K562 (cell line): ENCODE measurements at regions not wholly inside any gene's neighbourhood (a gene's known extent, or its start where the extent isn't known, plus 50 kb on each side); places are given as distances from the start of the nearest gene placed in this dataset.

Experiments
- ATAC-seq: fragments of 200-7000 bp; cut with Tn5 transposase; 3 replicates; pipeline ENCODE4 v1.9.1; 2020; ENCODE audit warnings: moderate library complexity
- BruUV-seq: library from RNA; stranded (reverse); fragments of 400-500 nt; replicated peaks from 2 replicates; lab custom pipeline; 2021; lab: Mats Ljungman, UMichigan
- CTCF ChIA-PET: fragments of 300-600 bp; formaldehyde crosslinking; extraction: SDS; loops from one replicate; lab custom pipeline; 2021; ENCODE audit warnings: low intra/inter-chr PET ratio; lab: Yijun Ruan, JAX
- POLR2A ChIA-PET: fragments of 300-600, 350-650 bp; sonication (Branson Sonifier 250); formaldehyde crosslinking; extraction: SDS; loops from one replicate; lab custom pipeline; 2021; ENCODE audit warnings: antibody characterized with exemption, inconsistent platforms; lab: Yijun Ruan, JAX
- DNase-seq, 4 experiments: peaks; one replicate each; pipeline versions ENCODE4 v3.0.0 to v3.0.0-alpha.2; 2011 to 2018; ENCODE audit warnings: low spot score in 3 of 4, mixed read lengths in 3 of 4; ENCODE audit errors: extremely low read depth in 1 of 4
- FAIRE-seq: peaks from 2 replicates; lab custom pipeline; 2011; peaks lifted over from hg19 to GRCh38; lab: Jason Lieb, UNC
- H2AFZ ChIP-seq: 2 replicates; pipeline ENCODE4 v1.6.0; 2011; ENCODE audit warnings: low read depth, low read length, control low read depth, inconsistent platforms
- H3K27ac ChIP-seq: fragments of 200-600 bp; 3 replicates; pipeline ENCODE4 v1.8.0; 2011; ENCODE audit warnings: low read depth, mild to moderate bottlenecking, control low read depth, inconsistent platforms, low read length, moderate library complexity, mixed read lengths; ENCODE audit errors: extremely low read depth
- H3K27me3 ChIP-seq, 2 experiments: fragments of 300-600 bp in 1 of 2; 2 replicates in 1 of 2; 3 replicates in 1 of 2; pipeline versions ENCODE4 v1.6.0 to v1.8.0; 2011; ENCODE audit warnings: inconsistent platforms in 2 of 2, low read length in 2 of 2, mild to moderate bottlenecking in 1 of 2, mixed read lengths in 1 of 2, moderate library complexity in 1 of 2; ENCODE audit not compliant: control insufficient read depth in 2 of 2, insufficient read depth in 2 of 2
- H3K36me3 ChIP-seq: fragments of 300-600 bp; 3 replicates; pipeline ENCODE4 v1.8.0; 2011; ENCODE audit warnings: mild to moderate bottlenecking, low read length, inconsistent platforms; ENCODE audit not compliant: control insufficient read depth, insufficient read depth
- H3K4me1 ChIP-seq, 2 experiments: fragments of 200-600 bp in 1 of 2; replicated peaks in 1 of 2; 2 replicates in 1 of 2; 3 replicates in 1 of 2; pipeline versions ENCODE4 v1.5.1 to v1.8.0; 2011; ENCODE audit warnings: inconsistent platforms in 2 of 2, low read length in 2 of 2, mild to moderate bottlenecking in 1 of 2, mixed read lengths in 1 of 2, moderate library complexity in 1 of 2; ENCODE audit not compliant: control insufficient read depth in 2 of 2, insufficient read depth in 2 of 2
- H3K4me2 ChIP-seq: 2 replicates; pipeline ENCODE4 v1.6.1; 2011; ENCODE audit warnings: low read length, control low read depth, inconsistent platforms, mixed read lengths; ENCODE audit not compliant: insufficient read depth
- H3K4me3 ChIP-seq: fragments of 200-600 bp; sonication (generic), shearing (Covaris generic); 2 replicates; pipeline ENCODE4 v1.5.1; 2016; ENCODE audit warnings: control low read depth, inconsistent platforms
- H3K79me2 ChIP-seq: fragments of 200-600 bp; 3 replicates; pipeline ENCODE4 v1.8.0; 2011; ENCODE audit warnings: low read length, inconsistent platforms; ENCODE audit not compliant: control insufficient read depth, insufficient read depth
- H3K9ac ChIP-seq, 2 experiments: 2 replicates each; pipeline versions ENCODE4 v1.6.0 to v1.6.1; 2011; ENCODE audit warnings: low read depth in 2 of 2, low read length in 2 of 2, control low read depth in 1 of 2, inconsistent platforms in 1 of 2, mild to moderate bottlenecking in 1 of 2, mixed read lengths in 1 of 2; ENCODE audit not compliant: insufficient read depth in 1 of 2
- H3K9me1 ChIP-seq: one replicate; pipeline ENCODE4 v1.6.0; 2011; ENCODE audit warnings: inconsistent platforms, mild to moderate bottlenecking, low read length, moderate library complexity; ENCODE audit not compliant: control insufficient read depth, insufficient read depth
- H3K9me3 ChIP-seq: replicated peaks from 2 replicates; pipeline ENCODE4 v1.5.1; 2011; ENCODE audit warnings: low read depth, low read length, inconsistent platforms; ENCODE audit not compliant: control insufficient read depth, insufficient read depth
- H4K20me1 ChIP-seq: replicated peaks from 2 replicates; pipeline ENCODE4 v1.6.1; 2011; ENCODE audit warnings: low read length, inconsistent platforms, mixed read lengths; ENCODE audit not compliant: control insufficient read depth, insufficient read depth
- ESRRB ChIP-seq: fragments of 250-450 bp; sonication (Bioruptor Pico); IDR thresholded peaks from 2 replicates; pipeline ENCODE4 v1.5.0; 2020; ENCODE audit warnings: mild to moderate bottlenecking, moderate library complexity, borderline replicate concordance
- GATAD2A ChIP-seq: fragments of 450-650 bp; IDR thresholded peaks from 2 replicates; pipeline ENCODE4 v1.6.1; 2017
- HNRNPUL1 ChIP-seq: fragments of 200-400 bp; formaldehyde crosslinking; IDR thresholded peaks from 2 replicates; pipeline ENCODE4 v1.6.1; 2017; ENCODE audit warnings: low read length
- KDM2B ChIP-seq: fragments of 250-450 bp; sonication (Bioruptor Pico); IDR thresholded peaks from 2 replicates; pipeline ENCODE4 v1.8.0; 2021; ENCODE audit warnings: mild to moderate bottlenecking, moderate library complexity
- KLF6 ChIP-seq: fragments of 250-450 bp; sonication (Bioruptor Pico); IDR thresholded peaks from 2 replicates; pipeline ENCODE4 v1.4.0; 2020; ENCODE audit warnings: mild to moderate bottlenecking, moderate library complexity, borderline replicate concordance
- NFIC ChIP-seq: fragments of 450-650 bp; IDR thresholded peaks from 2 replicates; pipeline ENCODE4 v1.6.1; 2017; ENCODE audit warnings: mild to moderate bottlenecking, inconsistent platforms
- RBM14 ChIP-seq: fragments of 200-400 bp; formaldehyde crosslinking; IDR thresholded peaks from 2 replicates; pipeline ENCODE4 v1.6.1; 2018; ENCODE audit warnings: low read depth, mild to moderate bottlenecking, low read length, moderate library complexity, borderline replicate concordance; ENCODE audit not compliant: insufficient read depth
- TARDBP ChIP-seq: fragments of 450-650 bp; IDR thresholded peaks from 2 replicates; pipeline ENCODE4 v1.6.1; 2016
- ZNF232 ChIP-seq: sonication (generic); formaldehyde crosslinking; IDR thresholded peaks from 2 replicates; pipeline ENCODE4 v1.8.0; 2022; ENCODE audit warnings: mild to moderate bottlenecking, missing genetic modification reagents
- WGBS: fragments of 100-300 bp; shearing (Covaris generic); methylation state at CpG from one replicate; pipeline ENCODE4 v1.1.6; 2016; ENCODE audit warnings: low coverage, mixed read lengths; ENCODE audit not compliant: insufficient coverage; ENCODE audit errors: missing lambda C conversion rate; 5-methylcytosine and 5-hydroxymethylcytosine counted together
- in situ Hi-C: fragments of 300-500 bp; cut with MboI; formaldehyde crosslinking; loops from 4 replicates; pipeline ENCODE4 v1.15.0; 2018; ENCODE audit warnings: inconsistent platforms, mixed read lengths
- intact Hi-C: fragments of 100-400 bp; cut with micrococcal nuclease; formaldehyde crosslinking; loops from 2 replicates; pipeline ENCODE4 v1.14.2; 2022
- TF ChIP-seq, protein P1 (sequence below): fragments of 250-450 bp; sonication (Bioruptor Pico); IDR thresholded peaks from 2 replicates; pipeline ENCODE4 v1.9.0; 2021; ENCODE audit warnings: mild to moderate bottlenecking
- TF ChIP-seq, protein P2 (sequence below), 2 experiments: fragments of 450-650 bp; IDR thresholded peaks; 2 replicates each; pipeline ENCODE4 v1.6.1; 2016; ENCODE audit warnings: mild to moderate bottlenecking in 2 of 2, borderline replicate concordance in 1 of 2, low read depth in 1 of 2, moderate library complexity in 1 of 2

DNA sequence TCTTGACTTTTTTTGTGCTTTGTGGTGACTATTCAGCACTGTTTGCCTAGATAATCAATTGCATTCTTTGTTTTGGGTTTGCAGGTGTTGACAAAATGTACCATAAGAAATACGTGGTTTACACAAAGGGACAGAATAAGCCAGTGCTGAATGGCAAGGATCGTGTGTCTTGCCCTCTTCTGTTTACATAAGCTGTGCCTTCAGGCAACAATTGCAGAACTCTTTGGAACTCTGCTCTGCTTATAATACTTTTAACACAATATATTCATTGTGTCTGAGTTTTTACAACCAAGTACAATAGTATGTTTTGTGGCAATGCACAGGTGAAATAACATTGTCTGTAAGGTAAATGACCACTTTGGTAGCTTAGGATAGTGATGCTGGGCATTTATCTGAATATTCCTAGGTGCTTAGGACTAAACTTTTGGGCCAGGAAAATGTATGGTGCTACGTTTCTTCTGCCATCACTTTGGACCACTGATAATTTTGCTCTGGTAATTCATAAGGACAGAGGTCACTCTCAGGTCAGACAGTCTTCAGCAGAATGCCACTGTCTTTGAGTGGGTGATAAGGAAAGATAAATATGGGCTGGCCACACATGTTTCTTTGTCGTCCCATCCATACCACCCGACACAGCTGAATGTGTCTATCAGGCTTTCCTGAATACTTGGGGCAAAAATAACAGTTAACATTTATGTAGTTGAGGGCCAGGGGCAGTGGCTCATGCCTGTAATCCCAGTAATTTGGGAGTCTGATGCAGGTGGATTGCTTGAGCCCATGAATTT is 344.6 kb upstream of the IMPG1 start:
- Histone ChIP-seq H3K36me3 (no peaks in the 10 kb centered on the region), H2AFZ (no peak overlapping the region), H3K27ac (no peak overlapping the region), H4K20me1 (no peaks in the 10 kb centered on the region), H3K9me1 (no peaks in the 10 kb centered on the region), H3K4me3 (no peak overlapping the region), H3K4me1 (no peaks in the 10 kb centered on the region), H3K79me2 (no peaks in the 10 kb centered on the region), H3K9ac (no peak overlapping the region), H3K9me3 (no peaks in the 10 kb centered on the region), H3K4me2 (no peak overlapping the region), H3K27me3 (no peaks in the 10 kb centered on the region)
- ChIA-PET CTCF (no interaction called here), POLR2A (no interaction called here)
- WGBS = 0% methylated on average over 5 of the region's 5 CpGs
- TF ChIP-seq HNRNPUL1 = no peak
- TF ChIP-seq, protein P1, sequence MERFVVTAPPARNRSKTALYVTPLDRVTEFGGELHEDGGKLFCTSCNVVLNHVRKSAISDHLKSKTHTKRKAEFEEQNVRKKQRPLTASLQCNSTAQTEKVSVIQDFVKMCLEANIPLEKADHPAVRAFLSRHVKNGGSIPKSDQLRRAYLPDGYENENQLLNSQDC (CRISPR knock-in tag) = no peak
- TF ChIP-seq ESRRB (CRISPR knock-in tag) = no peak
- TF ChIP-seq RBM14 = no peak
- no peak for TF ChIP-seq KLF6 (CRISPR knock-in tag)
- TF ChIP-seq KDM2B (CRISPR knock-in tag) = no peak
- TF ChIP-seq NFIC = no peak
- no peak for TF ChIP-seq GATAD2A
- TF ChIP-seq TARDBP = no peak
- TF ChIP-seq, protein P2, sequence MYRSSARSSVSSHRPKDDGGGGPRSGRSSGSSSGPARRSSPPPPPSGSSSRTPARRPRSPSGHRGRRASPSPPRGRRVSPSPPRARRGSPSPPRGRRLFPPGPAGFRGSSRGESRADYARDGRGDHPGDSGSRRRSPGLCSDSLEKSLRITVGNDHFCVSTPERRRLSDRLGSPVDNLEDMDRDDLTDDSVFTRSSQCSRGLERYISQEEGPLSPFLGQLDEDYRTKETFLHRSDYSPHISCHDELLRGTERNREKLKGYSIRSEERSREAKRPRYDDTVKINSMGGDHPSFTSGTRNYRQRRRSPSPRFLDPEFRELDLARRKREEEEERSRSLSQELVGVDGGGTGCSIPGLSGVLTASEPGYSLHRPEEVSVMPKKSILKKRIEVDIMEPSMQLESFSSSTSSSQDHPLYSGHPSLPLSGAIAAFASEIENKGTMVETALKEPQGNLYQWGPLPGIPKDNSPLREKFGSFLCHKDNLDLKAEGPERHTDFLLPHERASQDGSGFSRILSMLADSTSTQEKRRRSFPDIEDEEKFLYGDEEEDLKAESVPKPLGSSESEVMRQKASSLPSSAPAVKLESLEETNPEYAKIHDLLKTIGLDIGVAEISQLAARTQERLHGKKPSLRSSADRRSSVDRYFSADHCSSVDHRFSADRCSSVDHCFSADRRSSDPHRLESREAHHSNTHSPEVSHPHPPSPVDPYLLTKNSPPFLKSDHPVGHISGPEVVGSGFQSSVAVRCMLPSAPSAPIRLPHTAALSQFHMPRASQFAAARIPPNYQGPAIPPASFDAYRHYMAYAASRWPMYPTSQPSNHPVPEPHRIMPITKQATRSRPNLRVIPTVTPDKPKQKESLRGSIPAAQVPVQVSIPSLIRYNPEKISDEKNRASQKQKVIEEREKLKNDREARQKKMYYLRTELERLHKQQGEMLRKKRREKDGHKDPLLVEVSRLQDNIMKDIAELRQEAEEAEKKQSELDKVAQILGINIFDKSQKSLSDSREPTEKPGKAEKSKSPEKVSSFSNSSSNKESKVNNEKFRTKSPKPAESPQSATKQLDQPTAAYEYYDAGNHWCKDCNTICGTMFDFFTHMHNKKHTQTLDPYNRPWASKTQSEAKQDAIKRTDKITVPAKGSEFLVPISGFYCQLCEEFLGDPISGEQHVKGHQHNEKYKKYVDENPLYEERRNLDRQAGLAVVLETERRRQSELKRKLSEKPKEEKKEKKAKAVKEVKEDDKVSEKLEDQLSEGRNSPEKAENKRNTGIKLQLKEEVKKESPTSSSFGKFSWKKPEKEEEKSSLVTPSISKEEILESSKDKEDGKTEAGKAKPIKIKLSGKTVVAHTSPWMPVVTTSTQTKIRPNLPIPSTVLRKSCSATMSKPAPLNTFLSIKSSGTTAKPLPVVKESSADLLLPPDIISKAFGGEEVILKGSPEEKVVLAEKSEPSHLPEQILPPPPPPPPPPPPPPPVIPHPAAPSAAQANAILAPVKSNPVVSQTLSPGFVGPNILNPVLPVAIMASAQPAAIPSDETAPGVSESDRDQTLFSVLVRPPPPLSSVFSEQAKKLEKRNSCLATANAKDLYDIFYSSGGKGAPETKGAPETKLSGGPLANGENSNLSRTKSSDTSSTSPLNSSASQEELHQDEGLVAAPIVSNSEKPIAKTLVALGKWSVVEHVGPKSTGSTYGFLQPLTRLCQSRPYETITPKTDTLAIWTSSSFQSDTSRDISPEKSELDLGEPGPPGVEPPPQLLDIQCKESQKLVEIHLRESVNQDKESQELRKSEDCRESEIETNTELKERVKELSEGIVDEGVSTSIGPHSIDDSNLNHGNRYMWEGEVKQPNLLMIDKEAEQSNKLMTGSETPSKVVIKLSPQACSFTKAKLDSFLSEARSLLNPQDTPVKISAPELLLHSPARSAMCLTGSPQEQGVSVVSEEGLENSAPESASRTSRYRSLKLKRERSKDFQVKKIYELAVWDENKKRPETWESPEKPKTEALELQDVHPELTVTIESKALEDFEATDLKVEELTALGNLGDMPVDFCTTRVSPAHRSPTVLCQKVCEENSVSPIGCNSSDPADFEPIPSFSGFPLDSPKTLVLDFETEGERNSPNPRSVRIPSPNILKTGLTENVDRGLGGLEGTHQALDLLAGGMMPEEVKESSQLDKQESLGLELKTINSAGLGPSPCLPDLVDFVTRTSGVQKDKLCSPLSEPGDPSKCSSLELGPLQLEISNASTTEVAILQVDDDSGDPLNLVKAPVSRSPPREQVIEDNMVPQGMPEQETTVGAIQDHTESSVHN (IDR thresholded peaks at IDR 0.05; ENCODE audit: borderline replicate concordance in 1 of 2, low read depth in 1 of 2) = no peak
- no peak for TF ChIP-seq ZNF232 (CRISPR knock-in tag)
- ATAC-seq = no peak
- no TSS peak for BruUV-seq
- intact Hi-C loops (no loop called here), in situ Hi-C loops (no loop called here)
- FAIRE-seq = no peak
- no peak for DNase-seq
